Choroid plexus epithelial cell (primary cell): ENCODE measurements at regions not wholly inside any gene's neighbourhood (a gene's known extent, or its start where the extent isn't known, plus 50 kb on each side); places are given as distances from the start of the nearest gene placed in this dataset.
A peak's percentile ranks its signal among the peaks of the same experiment; 100 is the strongest.

Source experiments
- DNase-seq: peaks from one replicate; pipeline ENCODE4 v3.0.0-alpha.2; 2010; ENCODE audit warnings: low read depth
- H3K4me3 ChIP-seq: 2 replicates; pipeline ENCODE4 v1.5.1; 2011; ENCODE audit warnings: low read depth, mild to moderate bottlenecking, control low read depth, low read length, moderate library complexity
- TF ChIP-seq, protein P1 (sequence below): conservative IDR thresholded peaks from 2 replicates; pipeline ENCODE4 v1.5.1; 2011; ENCODE audit warnings: low read depth, mild to moderate bottlenecking, control low read depth, inconsistent platforms, low read length, moderate library complexity

GRCh38 chr2:118678985-118679384 lies 168.5 kb downstream of the EN1 start:
- peak; percentile 47 for DNase-seq
- TF ChIP-seq, protein P1, sequence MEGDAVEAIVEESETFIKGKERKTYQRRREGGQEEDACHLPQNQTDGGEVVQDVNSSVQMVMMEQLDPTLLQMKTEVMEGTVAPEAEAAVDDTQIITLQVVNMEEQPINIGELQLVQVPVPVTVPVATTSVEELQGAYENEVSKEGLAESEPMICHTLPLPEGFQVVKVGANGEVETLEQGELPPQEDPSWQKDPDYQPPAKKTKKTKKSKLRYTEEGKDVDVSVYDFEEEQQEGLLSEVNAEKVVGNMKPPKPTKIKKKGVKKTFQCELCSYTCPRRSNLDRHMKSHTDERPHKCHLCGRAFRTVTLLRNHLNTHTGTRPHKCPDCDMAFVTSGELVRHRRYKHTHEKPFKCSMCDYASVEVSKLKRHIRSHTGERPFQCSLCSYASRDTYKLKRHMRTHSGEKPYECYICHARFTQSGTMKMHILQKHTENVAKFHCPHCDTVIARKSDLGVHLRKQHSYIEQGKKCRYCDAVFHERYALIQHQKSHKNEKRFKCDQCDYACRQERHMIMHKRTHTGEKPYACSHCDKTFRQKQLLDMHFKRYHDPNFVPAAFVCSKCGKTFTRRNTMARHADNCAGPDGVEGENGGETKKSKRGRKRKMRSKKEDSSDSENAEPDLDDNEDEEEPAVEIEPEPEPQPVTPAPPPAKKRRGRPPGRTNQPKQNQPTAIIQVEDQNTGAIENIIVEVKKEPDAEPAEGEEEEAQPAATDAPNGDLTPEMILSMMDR: no peak
- no peak overlapping the region for H3K4me3 ChIP-seq

DNA sequence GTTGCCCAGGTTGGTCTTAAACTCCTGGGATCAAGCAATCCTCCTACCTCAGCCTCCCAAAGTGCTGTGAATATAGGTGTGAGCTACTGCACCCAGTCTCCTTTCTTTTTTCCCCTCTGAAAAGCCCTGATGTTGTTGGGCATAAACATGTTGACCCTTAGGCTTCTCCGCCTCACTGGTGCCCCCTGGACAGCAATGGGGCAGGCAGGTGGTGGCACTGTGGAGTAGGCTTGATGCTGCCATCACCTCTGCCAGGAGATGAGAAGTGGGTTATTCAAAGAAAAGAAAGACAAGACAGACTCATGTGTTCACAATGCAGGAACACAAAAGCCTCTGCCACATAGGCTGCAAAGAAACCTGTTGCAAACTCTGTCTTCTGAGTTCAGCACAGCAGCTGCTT lies 169.9 kb downstream of the EN1 start:
- no peak overlapping the region for H3K4me3 ChIP-seq
- no peak for DNase-seq
- TF ChIP-seq, protein P1: no peak

- no peak for DNase-seq
- no peak overlapping the region for H3K4me3 ChIP-seq
- TF ChIP-seq, protein P1: no peak
These were observed 171.9 kb downstream of the EN1 start for GRCh38 chr2:118675531-118675930.

DNA sequence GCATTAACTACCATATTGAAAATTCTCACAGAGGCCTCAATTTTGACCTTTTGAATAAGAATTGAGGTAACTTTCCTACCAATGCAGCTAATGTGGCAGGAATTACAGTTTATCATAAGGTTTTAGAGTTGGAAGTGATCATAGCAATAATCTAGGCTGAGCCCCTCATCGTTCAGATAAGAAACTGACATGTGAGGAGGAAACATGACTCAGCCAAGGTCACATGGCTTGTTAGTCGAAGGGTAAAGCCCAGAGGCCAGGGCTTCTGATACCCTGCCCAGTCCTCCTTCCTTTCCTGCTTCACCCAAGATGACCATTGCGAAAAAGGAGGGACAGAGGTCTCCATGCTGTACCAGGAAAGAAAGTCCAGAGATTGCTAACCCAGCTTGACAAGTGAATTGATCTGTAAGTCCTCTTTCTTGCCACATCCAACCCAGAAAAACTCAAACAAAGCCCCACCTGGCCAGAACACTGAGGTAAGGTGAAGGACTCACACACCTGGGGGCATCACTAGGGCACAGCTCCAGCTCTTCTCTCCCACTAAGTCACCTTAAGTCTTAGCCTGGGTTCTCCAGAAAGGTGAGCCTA lies 174.8 kb downstream of the EN1 start:
- TF ChIP-seq, protein P1: no peak
- no peak overlapping the region for H3K4me3 ChIP-seq
- DNase-seq: peak; percentile 28

GRCh38 chr2:118671701-118672454 lies 175.6 kb downstream of the EN1 start:
- DNase-seq: no peak
- TF ChIP-seq, protein P1: no peak
- no peak overlapping the region for H3K4me3 ChIP-seq

DNA sequence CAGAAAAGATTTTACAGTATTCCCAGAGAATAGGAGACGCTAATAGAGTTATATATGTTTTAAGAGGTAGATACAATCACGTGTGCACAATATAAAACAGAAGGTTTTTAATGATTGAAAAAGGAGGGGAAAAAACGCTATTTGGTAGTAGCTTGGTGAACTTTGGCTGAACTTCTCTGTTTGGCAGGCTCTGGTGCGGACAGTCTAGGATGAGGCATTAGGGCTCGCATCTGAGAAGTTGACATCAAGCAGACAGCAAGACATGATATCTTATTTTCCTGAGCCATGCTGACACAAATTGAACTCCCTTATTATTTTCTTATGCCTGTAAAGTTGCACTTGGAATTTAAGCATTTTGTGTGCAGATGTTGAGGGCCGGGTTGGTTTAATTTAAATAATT lies 176.6 kb downstream of the EN1 start:
- H3K4me3 ChIP-seq: no peak overlapping the region
- TF ChIP-seq, protein P1: no peak
- DNase-seq: peak; percentile 79

GRCh38 chr2:118670276-118670675 lies 177.2 kb downstream of the EN1 start:
- no peak overlapping the region for H3K4me3 ChIP-seq
- TF ChIP-seq, protein P1: no peak
- no peak for DNase-seq
